Central memory CD8-positive, alpha-beta T cell (primary cell): ENCODE measurements at regions not wholly inside any gene's neighbourhood (a gene's known extent, or its start where the extent isn't known, plus 50 kb on each side); places are given as distances from the start of the nearest gene placed in this dataset.
A peak's percentile ranks its signal among the peaks of the same experiment; 100 is the strongest.
"Not testable (repeated sequence)": the region's sequence is repeated elsewhere in the genome, so short reads cannot be mapped to it uniquely, and the experiment has no call there.

Experiments used
- ATAC-seq: fragments of 150-1000 bp; cut with Tn5 transposase; replicated peaks from 2 replicates; pipeline ENCODE4 v1.10.0; 2022; ENCODE audit warnings: mild to moderate bottlenecking, moderate FRiP score, moderate number of reproducible peaks; ENCODE audit not compliant: poor library complexity, severe bottlenecking; ENCODE audit errors: extremely low read depth
- DNase-seq, 2 donors: peaks; one replicate each; pipeline ENCODE4 v3.0.0; 2021; ENCODE audit warnings: low spot score in 2 of 2
- H3K27ac Mint-ChIP-seq: one replicate; pipeline ENCODE4 v1.8.0; 2022; ENCODE audit warnings: low read depth, mild to moderate bottlenecking, moderate library complexity, mixed read lengths
- H3K27me3 Mint-ChIP-seq: one replicate; pipeline ENCODE4 v1.8.0; 2022; ENCODE audit warnings: mixed read lengths
- H3K36me3 Mint-ChIP-seq: one replicate; pipeline ENCODE4 v1.8.0; 2022; ENCODE audit warnings: mild to moderate bottlenecking, moderate library complexity, mixed read lengths; ENCODE audit not compliant: insufficient read depth
- H3K4me1 Mint-ChIP-seq: one replicate; pipeline ENCODE4 v1.8.0; 2022; ENCODE audit warnings: mixed read lengths
- H3K4me3 Mint-ChIP-seq: one replicate; pipeline ENCODE4 v1.8.0; 2022; ENCODE audit warnings: mild to moderate bottlenecking, moderate library complexity, mixed read lengths
- H3K9me3 Mint-ChIP-seq: one replicate; pipeline ENCODE4 v1.8.0; 2022; ENCODE audit warnings: mixed read lengths

DNA sequence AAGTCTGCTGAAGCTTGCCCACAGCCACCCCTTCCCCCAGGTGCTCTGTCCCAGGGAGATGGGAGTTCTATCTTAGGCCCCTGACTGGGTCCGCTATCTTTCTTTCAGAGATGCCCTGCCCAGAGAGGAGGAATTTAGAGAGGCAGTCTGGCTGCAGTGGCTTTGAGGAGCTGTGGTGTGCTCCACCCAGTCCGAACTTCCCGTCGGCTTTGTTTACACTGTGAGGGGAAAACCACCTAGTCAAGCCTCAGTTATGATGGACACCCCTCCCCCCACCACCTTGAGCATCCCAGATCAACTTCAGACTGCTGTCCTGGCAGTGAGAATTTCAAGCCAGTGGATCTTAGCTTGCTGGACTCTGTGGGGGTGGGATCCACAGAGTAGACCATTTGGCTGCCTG, 118.3 kb upstream of the ZEB2 start:
- not testable (repeated sequence) for DNase-seq, H3K36me3 Mint-ChIP-seq, H3K4me3 Mint-ChIP-seq, ATAC-seq, H3K27ac Mint-ChIP-seq, H3K9me3 Mint-ChIP-seq, H3K27me3 Mint-ChIP-seq
- peaks cover 13% of the 10 kb centered on the region for H3K4me1 Mint-ChIP-seq

DNA sequence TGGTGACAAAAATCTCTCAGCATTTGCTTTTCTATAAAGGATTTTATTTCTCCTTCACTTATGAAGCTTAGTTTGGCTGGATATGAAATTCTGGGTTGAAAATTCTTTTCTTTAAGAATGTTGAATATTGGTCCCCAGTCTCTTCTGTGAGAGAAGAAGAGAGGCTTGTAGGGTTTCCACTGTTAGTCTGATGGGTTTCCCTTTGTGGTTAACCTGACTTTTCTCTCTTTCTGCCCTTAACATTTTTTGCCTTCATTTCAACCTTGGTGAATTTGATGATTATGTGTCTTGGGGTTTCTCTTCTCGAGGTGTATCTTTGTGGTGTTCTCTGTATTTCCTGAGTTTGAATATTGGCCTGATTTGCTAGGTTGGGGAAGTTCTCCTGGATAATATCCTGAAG, 116.9 kb upstream of the ZEB2 start:
- H3K36me3 Mint-ChIP-seq, ATAC-seq, H3K27me3 Mint-ChIP-seq, DNase-seq, H3K9me3 Mint-ChIP-seq, H3K4me3 Mint-ChIP-seq: not testable (repeated sequence)
- H3K27ac Mint-ChIP-seq, result peak overlapping the region; percentile 3
- H3K4me1 Mint-ChIP-seq, result peaks cover 14% of the 10 kb centered on the region

DNA sequence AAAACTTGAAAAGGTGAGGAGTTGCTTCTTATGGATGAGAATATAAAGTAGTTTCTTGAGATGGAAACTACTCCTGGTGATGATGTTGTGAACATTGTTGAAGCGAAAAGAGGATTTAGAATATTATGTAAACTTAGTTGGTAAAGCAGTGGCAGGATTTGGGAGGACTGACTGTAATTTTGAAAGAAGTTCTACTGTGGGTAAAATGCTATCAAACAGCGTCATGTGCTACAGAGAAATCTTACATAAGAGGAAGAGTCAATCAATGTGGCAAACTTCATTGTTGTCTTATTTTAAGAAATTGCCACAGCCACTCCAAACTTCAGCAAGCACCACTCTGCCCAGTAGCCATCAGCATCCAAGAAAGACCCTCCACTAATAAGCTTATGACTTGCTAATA, 112.9 kb upstream of the ZEB2 start:
- Mint-ChIP-seq H3K4me1 (peaks cover 19% of the 10 kb centered on the region), H3K36me3 (peaks cover 2% of the 10 kb centered on the region), H3K4me3 (no peak overlapping the region), H3K9me3 (no peaks in the 10 kb centered on the region), H3K27me3 (no peaks in the 10 kb centered on the region), H3K27ac (no peak overlapping the region)
- no peak for DNase-seq
- ATAC-seq, result no peak

DNA sequence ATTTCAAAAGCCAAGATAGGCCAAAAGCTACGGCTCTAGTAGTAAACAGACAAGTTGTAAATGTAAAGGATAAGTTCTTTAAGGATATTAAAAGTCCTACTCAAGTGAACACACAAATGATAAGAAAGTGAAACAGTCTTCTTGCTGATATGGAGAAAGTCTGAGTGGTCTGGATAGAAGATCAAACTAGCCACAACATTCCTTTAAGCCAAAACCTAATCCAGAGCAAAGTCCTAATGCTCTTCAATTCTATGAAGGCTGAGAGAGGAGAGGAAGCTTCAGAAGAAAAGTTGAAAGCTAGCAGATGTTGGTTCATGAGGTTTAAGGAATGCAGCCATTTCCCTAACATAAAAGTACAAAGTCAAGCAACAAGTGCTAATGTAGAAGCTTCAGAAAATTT, 111.7 kb upstream of the ZEB2 start:
- Mint-ChIP-seq H3K36me3 (peaks cover 2% of the 10 kb centered on the region), H3K4me1 (peaks cover 10% of the 10 kb centered on the region), H3K27ac (no peak overlapping the region), H3K9me3 (no peaks in the 10 kb centered on the region), H3K4me3 (no peak overlapping the region), H3K27me3 (no peaks in the 10 kb centered on the region)
- DNase-seq, result no peak
- no peak for ATAC-seq

- Mint-ChIP-seq H3K27ac (no peak overlapping the region), H3K36me3 (no peaks in the 10 kb centered on the region)
- no peak for ATAC-seq
These were observed 110.7 kb upstream of the ZEB2 start for GRCh38 chr2:144630459-144631215.

DNA sequence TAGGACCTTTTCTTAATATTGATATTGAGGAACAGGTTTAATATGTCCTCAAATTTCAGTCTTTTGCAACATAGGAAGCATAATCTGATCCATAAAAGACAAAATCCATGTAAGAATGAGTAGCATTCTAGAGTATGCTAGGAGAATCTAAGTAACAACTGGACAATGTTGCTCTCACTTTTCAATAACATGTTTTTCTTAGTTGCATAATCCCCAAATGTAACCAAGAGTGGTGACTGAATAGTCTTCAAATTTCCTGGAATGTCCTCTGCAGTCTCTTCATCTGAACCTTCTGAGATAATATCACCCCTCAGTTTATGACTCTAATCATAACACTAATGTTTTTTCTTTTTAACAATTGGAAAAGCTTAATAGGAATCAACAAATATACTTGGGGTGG, 110.0 kb upstream of the ZEB2 start:
- no peak for ATAC-seq
- no peaks in the 10 kb centered on the region for H3K36me3 Mint-ChIP-seq
- H3K4me3 Mint-ChIP-seq, result no peak overlapping the region
- no peaks in the 10 kb centered on the region for H3K27me3 Mint-ChIP-seq
- no peak for DNase-seq
- H3K27ac Mint-ChIP-seq, result no peak overlapping the region
- peaks cover 5% of the 10 kb centered on the region for H3K4me1 Mint-ChIP-seq
- H3K9me3 Mint-ChIP-seq, result no peaks in the 10 kb centered on the region

More at GRCh38 chr2:144630459-144631215, 110.7 kb upstream of the ZEB2 start:
- no peak for DNase-seq
- Mint-ChIP-seq H3K4me1 (peaks cover 5% of the 10 kb centered on the region), H3K4me3 (no peak overlapping the region), H3K9me3 (no peaks in the 10 kb centered on the region), H3K27me3 (no peaks in the 10 kb centered on the region)

- no peaks in the 10 kb centered on the region for H3K9me3 Mint-ChIP-seq
- no peaks in the 10 kb centered on the region for H3K36me3 Mint-ChIP-seq
- H3K27me3 Mint-ChIP-seq, result no peaks in the 10 kb centered on the region
- ATAC-seq, result no peak
- no peak for DNase-seq
- H3K27ac Mint-ChIP-seq, result no peak overlapping the region
- peaks cover 5% of the 10 kb centered on the region for H3K4me1 Mint-ChIP-seq
- no peak overlapping the region for H3K4me3 Mint-ChIP-seq
These were observed 108.6 kb upstream of the ZEB2 start for GRCh38 chr2:144628566-144628965.

DNA sequence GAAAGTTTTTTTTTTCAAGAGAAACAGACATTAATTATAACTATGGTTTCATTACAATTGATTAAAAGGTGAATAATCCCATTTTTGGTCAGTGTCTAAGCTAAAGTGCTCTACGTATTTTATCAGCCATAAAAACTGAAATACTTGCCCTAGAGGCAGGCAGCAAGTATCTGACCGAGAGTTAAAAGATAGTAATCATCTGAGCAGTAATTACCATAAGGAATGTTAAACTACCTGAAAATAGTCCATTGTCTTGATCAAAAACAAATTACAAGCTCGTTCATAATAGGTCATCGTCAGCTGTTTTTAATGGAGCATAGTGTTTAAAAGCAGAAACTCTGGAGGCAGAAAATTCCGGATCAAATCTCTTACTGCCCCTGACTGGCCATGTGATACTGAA, 105.7 kb upstream of the ZEB2 start:
- H3K27me3 Mint-ChIP-seq, result no peaks in the 10 kb centered on the region
- H3K4me3 Mint-ChIP-seq, result no peak overlapping the region
- H3K36me3 Mint-ChIP-seq, result peaks cover 3% of the 10 kb centered on the region
- H3K4me1 Mint-ChIP-seq, result no peaks in the 10 kb centered on the region
- ATAC-seq (no peak), DNase-seq (no peak)
- H3K9me3 Mint-ChIP-seq, result peaks cover 8% of the 10 kb centered on the region
- H3K27ac Mint-ChIP-seq, result no peak overlapping the region

DNA sequence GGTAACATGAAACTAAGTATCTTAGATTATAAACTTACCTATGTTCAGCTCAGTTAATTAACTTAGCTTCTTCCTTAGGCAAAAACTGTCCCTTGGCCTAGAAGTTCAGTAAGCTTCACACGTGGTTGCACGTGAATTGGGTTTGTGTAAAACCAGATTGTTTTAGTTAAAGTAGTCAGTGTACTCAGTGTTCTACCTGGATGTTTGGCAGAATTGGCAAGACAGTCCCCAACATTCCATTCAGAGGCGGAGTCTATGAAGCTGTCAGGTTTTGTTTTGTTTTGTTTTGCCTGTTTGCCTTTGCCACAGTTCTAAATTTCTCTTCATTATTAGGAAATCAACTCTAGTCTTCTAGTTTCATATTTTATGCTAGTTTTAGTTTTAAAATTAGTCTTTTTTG, 105.3 kb upstream of the ZEB2 start:
- Mint-ChIP-seq H3K36me3 (peaks cover 3% of the 10 kb centered on the region), H3K9me3 (peaks cover 8% of the 10 kb centered on the region), H3K4me1 (peaks cover 2% of the 10 kb centered on the region), H3K27me3 (no peaks in the 10 kb centered on the region), H3K27ac (no peak overlapping the region), H3K4me3 (no peak overlapping the region)
- ATAC-seq (no peak), DNase-seq (no peak)

GRCh38 chr2:144624451-144624850, 104.5 kb upstream of the ZEB2 start:
- peaks cover 9% of the 10 kb centered on the region for H3K4me1 Mint-ChIP-seq
- no peak overlapping the region for H3K4me3 Mint-ChIP-seq
- H3K27me3 Mint-ChIP-seq, result no peaks in the 10 kb centered on the region
- ATAC-seq (no peak), DNase-seq (no peak)
- H3K36me3 Mint-ChIP-seq, result peaks cover 3% of the 10 kb centered on the region
- no peak overlapping the region for H3K27ac Mint-ChIP-seq
- H3K9me3 Mint-ChIP-seq, result peaks cover 8% of the 10 kb centered on the region

GRCh38 chr2:144622373-144622772, 102.5 kb upstream of the ZEB2 start:
- not testable (repeated sequence) for H3K9me3 Mint-ChIP-seq, H3K27me3 Mint-ChIP-seq, ATAC-seq, H3K4me3 Mint-ChIP-seq, H3K27ac Mint-ChIP-seq, H3K36me3 Mint-ChIP-seq, DNase-seq
- peaks cover 12% of the 10 kb centered on the region for H3K4me1 Mint-ChIP-seq

- H3K9me3 Mint-ChIP-seq, result peaks cover 8% of the 10 kb centered on the region
- H3K27ac Mint-ChIP-seq, result no peak overlapping the region
- no peaks in the 10 kb centered on the region for H3K27me3 Mint-ChIP-seq
- H3K36me3 Mint-ChIP-seq, result peaks cover 3% of the 10 kb centered on the region
- no peak for DNase-seq
- ATAC-seq, result no peak
- no peak overlapping the region for H3K4me3 Mint-ChIP-seq
- peaks cover 12% of the 10 kb centered on the region for H3K4me1 Mint-ChIP-seq
These were observed 101.3 kb upstream of the ZEB2 start for GRCh38 chr2:144621266-144621665.

GRCh38 chr2:144619760-144620159, 99.8 kb upstream of the ZEB2 start:
- H3K27me3 Mint-ChIP-seq, result no peaks in the 10 kb centered on the region
- peaks cover 8% of the 10 kb centered on the region for H3K9me3 Mint-ChIP-seq
- H3K4me3 Mint-ChIP-seq, result no peak overlapping the region
- H3K36me3 Mint-ChIP-seq, result peaks cover 6% of the 10 kb centered on the region
- ATAC-seq (no peak), DNase-seq (no peak)
- H3K27ac Mint-ChIP-seq, result no peak overlapping the region
- peaks cover 12% of the 10 kb centered on the region for H3K4me1 Mint-ChIP-seq
